C4-2B (cell line): ENCODE measurements at regions not wholly inside any gene's neighbourhood (a gene's known extent, or its start where the extent isn't known, plus 50 kb on each side); places are given as distances from the start of the nearest gene placed in this dataset.
"Not testable (repeated sequence)": the region's sequence is repeated elsewhere in the genome, so short reads cannot be mapped to it uniquely, and the experiment has no call there.

Source experiments
- H3K27ac ChIP-seq: fragments of 450-650 bp; 2 replicates; pipeline ENCODE4 v1.5.1; 2017
- CTCF ChIP-seq: fragments of 450-650 bp; conservative IDR thresholded peaks from 2 replicates; pipeline ENCODE4 v1.5.1; 2017; ENCODE audit warnings: mild to moderate bottlenecking
- ZFX ChIP-seq: fragments of 450-650 bp; IDR thresholded peaks from 2 replicates; pipeline ENCODE4 v1.6.1; 2017

GRCh38 chr4:123168812-123169211 lies 227.8 kb upstream of the SPRY1 start:
- no peak overlapping the region for H3K27ac ChIP-seq
- TF ChIP-seq CTCF = no peak
- no peak for TF ChIP-seq ZFX

GRCh38 chr4:123170843-123171242 lies 225.8 kb upstream of the SPRY1 start:
- no peak overlapping the region for H3K27ac ChIP-seq
- TF ChIP-seq ZFX = no peak

GRCh38 chr4:123176605-123177004 lies 220.0 kb upstream of the SPRY1 start:
- TF ChIP-seq ZFX (no peak), CTCF (no peak)
- H3K27ac ChIP-seq = no peak overlapping the region

GRCh38 chr4:123182289-123182688 lies 214.3 kb upstream of the SPRY1 start:
- no peak overlapping the region for H3K27ac ChIP-seq
- no peak for TF ChIP-seq CTCF
- TF ChIP-seq ZFX = no peak

- no peak overlapping the region for H3K27ac ChIP-seq
- TF ChIP-seq CTCF = no peak
- no peak for TF ChIP-seq ZFX
Observed at GRCh38 chr4:123183308-123183707, 213.3 kb upstream of the SPRY1 start.

GRCh38 chr4:123183754-123184153 lies 212.8 kb upstream of the SPRY1 start:
- not testable (repeated sequence) for H3K27ac ChIP-seq

- TF ChIP-seq ZFX (no peak), CTCF (no peak)
Observed at GRCh38 chr4:123186731-123187130, 209.9 kb upstream of the SPRY1 start.

GRCh38 chr4:123190176-123190575 lies 206.4 kb upstream of the SPRY1 start:
- TF ChIP-seq ZFX = no peak
- no peak for TF ChIP-seq CTCF

More at GRCh38 chr4:123186731-123187130, 209.9 kb upstream of the SPRY1 start:
- H3K27ac ChIP-seq = no peak overlapping the region

GRCh38 chr4:123191728-123192127 lies 204.9 kb upstream of the SPRY1 start:
- no peak for TF ChIP-seq ZFX
- TF ChIP-seq CTCF = no peak
- H3K27ac ChIP-seq = no peak overlapping the region

More at GRCh38 chr4:123190176-123190575, 206.4 kb upstream of the SPRY1 start:
- H3K27ac ChIP-seq = no peak overlapping the region
